Kidney (tissue), 13 donors: ENCODE measurements at regions not wholly inside any gene's neighbourhood (a gene's known extent, or its start where the extent isn't known, plus 50 kb on each side); places are given as distances from the start of the nearest gene placed in this dataset.

Source experiments
- DNase-seq, 5 donors: peaks; one replicate each; pipeline ENCODE4 v3.0.0-alpha.2; 2013 to 2020
- FAIRE-seq: peaks from 2 replicates; lab custom pipeline; 2012; peaks lifted over from hg19 to GRCh38; lab: Jason Lieb, UNC
- H3K27ac ChIP-seq, 2 donors: one replicate each; pipeline ENCODE4 v1.7.0; 2013; ENCODE audit warnings: low read depth in 2 of 2, low read length in 2 of 2, inconsistent platforms in 1 of 2
- H3K27me3 ChIP-seq: one replicate; pipeline ENCODE4 v1.7.1; 2013; ENCODE audit warnings: low read length, inconsistent platforms; ENCODE audit not compliant: control insufficient read depth, insufficient read depth
- H3K36me3 ChIP-seq, 3 donors: one replicate each; pipeline versions ENCODE4 v1.7.0 to v1.7.1; 2013; ENCODE audit warnings: low read length in 3 of 3, control low read depth in 1 of 3, inconsistent platforms in 1 of 3; ENCODE audit not compliant: insufficient read depth in 3 of 3, control insufficient read depth in 2 of 3
- H3K4me1 ChIP-seq, 3 donors: one replicate each; pipeline versions ENCODE4 v1.7.0 to v1.7.1; 2013; ENCODE audit warnings: low read length in 3 of 3, inconsistent platforms in 1 of 3, low read depth in 1 of 3; ENCODE audit not compliant: control insufficient read depth in 2 of 3, insufficient read depth in 2 of 3
- H3K4me3 ChIP-seq, 3 donors: one replicate each; pipeline versions ENCODE4 v1.7.0 to v1.8.1; 2013; ENCODE audit warnings: low read length in 3 of 3, control low read depth in 1 of 3, inconsistent platforms in 1 of 3
- H3K9ac ChIP-seq, 3 donors: one replicate each; pipeline versions ENCODE4 v1.7.0 to v1.7.1; 2013; ENCODE audit warnings: low read length in 3 of 3, control low read depth in 1 of 3, inconsistent platforms in 1 of 3
- H3K9me3 ChIP-seq, 3 donors: one replicate each; pipeline versions ENCODE4 v1.7.0 to v1.7.1; 2013; ENCODE audit warnings: low read length in 3 of 3, control low read depth in 1 of 3, inconsistent platforms in 1 of 3; ENCODE audit not compliant: control insufficient read depth in 2 of 3, insufficient read depth in 1 of 3
- CTCF ChIP-seq: IDR thresholded peaks from 3 replicates; pipeline ENCODE4 v1.5.1; 2012; ENCODE audit warnings: mild to moderate bottlenecking, moderate library complexity, borderline replicate concordance; ENCODE audit not compliant: insufficient read depth; ENCODE audit errors: extremely low read depth
- intact Hi-C: fragments of 100-400 bp; cut with DNase I; formaldehyde crosslinking; loops from one replicate; pipeline ENCODE4 v1.11.1; 2022
- donor health status: control.
- donor health status: control.
- donor health status: control.
- donor health status: control.
- donor health status: control.
- donor health status: DM: yes; HTN: yes; CAD: no.
- donor health status: Normal renal cell carcinoma (clear cell type).

GRCh38 chr3:107008213-107008612 lies 369.0 kb upstream of the CCDC54 start:
- no peaks in the 10 kb centered on the region for H3K27me3 ChIP-seq
- intact Hi-C loops: no loop called here
- no peak overlapping the region for H3K27ac ChIP-seq
- no peaks in the 10 kb centered on the region for H3K4me1 ChIP-seq
- no peak for TF ChIP-seq CTCF
- no peak overlapping the region for H3K9ac ChIP-seq
- FAIRE-seq (no peak), DNase-seq (no peak)
- no peaks in the 10 kb centered on the region for H3K9me3 ChIP-seq
- no peak overlapping the region for H3K4me3 ChIP-seq
- no peaks in the 10 kb centered on the region for H3K36me3 ChIP-seq

GRCh38 chr3:107013641-107014040 lies 363.6 kb upstream of the CCDC54 start:
- FAIRE-seq (no peak), DNase-seq (no peak)
- Histone ChIP-seq H3K27me3 (no peaks in the 10 kb centered on the region), H3K27ac (no peak overlapping the region), H3K36me3 (no peaks in the 10 kb centered on the region), H3K4me3 (no peak overlapping the region), H3K4me1 (no peaks in the 10 kb centered on the region), H3K9me3 (peaks cover 0 to 3% (median 0%) of the 10 kb centered on the region in 3 donors), H3K9ac (no peak overlapping the region)
- intact Hi-C loops: no loop called here
- no peak for TF ChIP-seq CTCF

- no peak for TF ChIP-seq CTCF
- intact Hi-C loops: no loop called here
- Histone ChIP-seq H3K27ac (no peak overlapping the region), H3K4me1 (no peaks in the 10 kb centered on the region), H3K36me3 (no peaks in the 10 kb centered on the region), H3K9me3 (no peaks in the 10 kb centered on the region), H3K4me3 (no peak overlapping the region), H3K9ac (no peak overlapping the region), H3K27me3 (no peaks in the 10 kb centered on the region)
- FAIRE-seq: no peak
- DNase-seq: no peak
Observed at GRCh38 chr3:107024551-107025026, 352.6 kb upstream of the CCDC54 start.

- Histone ChIP-seq H3K9ac (no peak overlapping the region), H3K4me3 (no peak overlapping the region), H3K27ac (no peak overlapping the region), H3K9me3 (no peaks in the 10 kb centered on the region), H3K36me3 (no peaks in the 10 kb centered on the region), H3K4me1 (no peaks in the 10 kb centered on the region), H3K27me3 (no peaks in the 10 kb centered on the region)
- intact Hi-C loops: no loop called here
- no peak for TF ChIP-seq CTCF
- DNase-seq (no peak), FAIRE-seq (no peak)
Observed at GRCh38 chr3:107025961-107026360, 351.3 kb upstream of the CCDC54 start.
